GM12878 (cell line): ENCODE measurements at regions not wholly inside any gene's neighbourhood (a gene's known extent, or its start where the extent isn't known, plus 50 kb on each side); places are given as distances from the start of the nearest gene placed in this dataset.

Experiments used
- ATAC-seq: fragments of 200-7000 bp; cut with Tn5 transposase; 3 replicates; pipeline ENCODE4 v1.9.1; 2020; ENCODE audit warnings: mild to moderate bottlenecking, moderate library complexity
- BruUV-seq: library from RNA; stranded (reverse); fragments of 400-500 nt; replicated peaks from 2 replicates; lab custom pipeline; 2021; lab: Mats Ljungman, UMichigan
- CTCF ChIA-PET: fragments of 300-600 bp; sonication (Branson Sonifier 250); formaldehyde crosslinking; extraction: SDS; loops from one replicate; lab custom pipeline; 2021; ENCODE audit warnings: inconsistent platforms; lab: Yijun Ruan, JAX
- POLR2A ChIA-PET: fragments of 350-600 bp; formaldehyde crosslinking; extraction: SDS; loops from one replicate; lab custom pipeline; 2021; ENCODE audit warnings: inconsistent platforms; lab: Charles Lee
- RAD21 ChIA-PET: fragments of 300-600 bp; sonication (Branson Sonifier 250); formaldehyde crosslinking; loops from one replicate; lab custom pipeline; 2023; ENCODE audit warnings: antibody characterized with exemption; ENCODE audit not compliant: unreplicated experiment; lab: Charles Lee
- SMC1A ChIA-PET: fragments of 300-600 bp; sonication (Branson Sonifier 250); formaldehyde crosslinking; loops from one replicate; lab custom pipeline; 2023; ENCODE audit not compliant: unreplicated experiment, uncharacterized antibody; lab: Charles Lee
- DNase-seq: peaks from one replicate; pipeline ENCODE4 v3.0.0-alpha.2; 2011; ENCODE audit warnings: low read depth, low spot score
- FAIRE-seq: peaks from 3 replicates; lab custom pipeline; 2011; peaks lifted over from hg19 to GRCh38; lab: Jason Lieb, UNC
- H2AFZ ChIP-seq: 2 replicates; pipeline ENCODE4 v1.6.0; 2011; ENCODE audit warnings: low read depth, low read length, control low read depth; ENCODE audit not compliant: control insufficient read depth
- H3K27ac ChIP-seq: 2 replicates; pipeline ENCODE4 v1.5.1; 2011; ENCODE audit warnings: control low read depth; ENCODE audit not compliant: control insufficient read depth, insufficient read depth
- H3K27me3 ChIP-seq, 2 experiments: replicated peaks in 1 of 2; 2 replicates each; pipeline versions ENCODE4 v1.6.0 to v1.6.1; 2011; ENCODE audit warnings: low read length in 1 of 2; ENCODE audit not compliant: control insufficient read depth in 2 of 2, insufficient read depth in 2 of 2
- H3K36me3 ChIP-seq, 2 experiments: 2 replicates each; pipeline ENCODE4 v1.5.1; 2011; ENCODE audit warnings: low read length in 1 of 2; ENCODE audit not compliant: control insufficient read depth in 2 of 2, insufficient read depth in 2 of 2
- H3K4me1 ChIP-seq: 2 replicates; pipeline ENCODE4 v1.6.1; 2011; ENCODE audit warnings: mild to moderate bottlenecking, low read length, moderate library complexity, mixed read lengths; ENCODE audit not compliant: control insufficient read depth, insufficient read depth
- H3K4me2 ChIP-seq: 2 replicates; pipeline ENCODE4 v1.6.0; 2011; ENCODE audit warnings: control low read depth; ENCODE audit not compliant: control insufficient read depth, insufficient read depth
- H3K4me3 ChIP-seq: fragments of 200-600 bp; sonication (generic); 2 replicates; pipeline ENCODE4 v1.5.1; 2016
- H3K79me2 ChIP-seq: 2 replicates; pipeline ENCODE4 v1.6.0; 2011; ENCODE audit warnings: low read length; ENCODE audit not compliant: control insufficient read depth, insufficient read depth
- H3K9ac ChIP-seq: 2 replicates; pipeline ENCODE4 v1.8.0; 2011; ENCODE audit warnings: low read length, control low read depth, mixed read lengths; ENCODE audit not compliant: control insufficient read depth, insufficient read depth
- H3K9me3 ChIP-seq: replicated peaks from 3 replicates; pipeline ENCODE4 v1.5.1; 2011; ENCODE audit warnings: mild to moderate bottlenecking, low read length; ENCODE audit not compliant: control insufficient read depth, insufficient read depth
- H4K20me1 ChIP-seq: 2 replicates; pipeline ENCODE4 v1.6.0; 2011; ENCODE audit not compliant: control insufficient read depth, insufficient read depth
- BHLHE40 ChIP-seq, 2 experiments: fragments of 450-650 bp in 1 of 2; IDR thresholded peaks; 2 replicates each; pipeline ENCODE4 v1.6.1; 2011 to 2017; ENCODE audit warnings: low read depth in 2 of 2, borderline replicate concordance in 1 of 2, improper control_type of control experiment in 1 of 2, low read length in 1 of 2, mild to moderate bottlenecking in 1 of 2
- BMI1 ChIP-seq: fragments of 450-650 bp; IDR thresholded peaks from 2 replicates; pipeline ENCODE4 v1.6.1; 2016; ENCODE audit warnings: mild to moderate bottlenecking, moderate library complexity, borderline replicate concordance
- CBX5 ChIP-seq: sonication (generic); IDR thresholded peaks from 2 replicates; pipeline ENCODE4 v1.6.1; 2016; ENCODE audit warnings: low read depth, moderate library complexity, mild to moderate bottlenecking, inconsistent platforms
- IRF4 ChIP-seq: IDR thresholded peaks from 2 replicates; pipeline ENCODE4 v1.6.1; 2011; ENCODE audit warnings: low read depth, low read length
- IRF5 ChIP-seq: fragments of 450-650 bp; IDR thresholded peaks from 2 replicates; pipeline ENCODE4 v1.6.1; 2017; ENCODE audit warnings: borderline replicate concordance
- RAD21 ChIP-seq: IDR thresholded peaks from 2 replicates; pipeline ENCODE4 v1.6.1; 2011; ENCODE audit warnings: mild to moderate bottlenecking, low read depth, low read length, moderate library complexity; ENCODE audit not compliant: insufficient read depth
- RBBP5 ChIP-seq: fragments of 200-600 bp; sonication (generic); conservative IDR thresholded peaks from 2 replicates; pipeline ENCODE4 v1.6.1; 2016
- SMC3 ChIP-seq: IDR thresholded peaks from 2 replicates; pipeline ENCODE4 v1.6.1; 2011; ENCODE audit warnings: low read length, improper control_type of control experiment, borderline replicate concordance
- SPI1 ChIP-seq: IDR thresholded peaks from 2 replicates; pipeline ENCODE4 v1.6.1; 2011; ENCODE audit warnings: low read depth, mild to moderate bottlenecking, low read length, moderate library complexity, borderline replicate concordance; ENCODE audit not compliant: insufficient read depth
- TCF3 ChIP-seq: IDR thresholded peaks from 2 replicates; pipeline ENCODE4 v1.6.1; 2012; ENCODE audit warnings: low read depth, mild to moderate bottlenecking, low read length, borderline replicate concordance; ENCODE audit not compliant: insufficient read depth
- ZNF24 ChIP-seq: fragments of 450-650 bp; IDR thresholded peaks from 2 replicates; pipeline ENCODE4 v1.6.1; 2017; ENCODE audit warnings: antibody characterized with exemption, mild to moderate bottlenecking
- WGBS: methylation state at CpG from one replicate; pipeline ENCODE4 v1.1.6; 2016; ENCODE audit warnings: low lambda C conversion rate; ENCODE audit not compliant: insufficient replicate concordance, insufficient coverage; ENCODE audit errors: missing lambda C conversion rate; 5-methylcytosine and 5-hydroxymethylcytosine counted together
- in situ Hi-C: fragments of 300-500 bp; cut with MboI; formaldehyde crosslinking; loops from 9 replicates; pipeline ENCODE4 v1.14.3; 2018; ENCODE audit warnings: mixed read lengths
- intact Hi-C: fragments of 100-400 bp; cut with micrococcal nuclease; formaldehyde crosslinking; loops from one replicate; pipeline ENCODE4 v1.14.2; 2022; ENCODE audit not compliant: unreplicated experiment
- TF ChIP-seq, protein P1 (sequence below), 3 experiments: IDR thresholded peaks in 2 of 3; conservative IDR thresholded peaks in 1 of 3; 2 replicates each; pipeline ENCODE4 v1.5.1; 2011; ENCODE audit warnings: low read depth in 3 of 3, low read length in 3 of 3, mild to moderate bottlenecking in 3 of 3, control low read depth in 2 of 3, moderate library complexity in 2 of 3, inconsistent platforms in 1 of 3, mixed read lengths in 1 of 3; ENCODE audit not compliant: control insufficient read depth in 2 of 3, insufficient read depth in 1 of 3; ENCODE audit errors: extremely low read depth in 1 of 3
- TF ChIP-seq, protein P2 (sequence below): fragments of 450-650 bp; IDR thresholded peaks from 2 replicates; pipeline ENCODE4 v1.6.1; 2016; ENCODE audit warnings: mild to moderate bottlenecking, moderate library complexity, borderline replicate concordance

DNA sequence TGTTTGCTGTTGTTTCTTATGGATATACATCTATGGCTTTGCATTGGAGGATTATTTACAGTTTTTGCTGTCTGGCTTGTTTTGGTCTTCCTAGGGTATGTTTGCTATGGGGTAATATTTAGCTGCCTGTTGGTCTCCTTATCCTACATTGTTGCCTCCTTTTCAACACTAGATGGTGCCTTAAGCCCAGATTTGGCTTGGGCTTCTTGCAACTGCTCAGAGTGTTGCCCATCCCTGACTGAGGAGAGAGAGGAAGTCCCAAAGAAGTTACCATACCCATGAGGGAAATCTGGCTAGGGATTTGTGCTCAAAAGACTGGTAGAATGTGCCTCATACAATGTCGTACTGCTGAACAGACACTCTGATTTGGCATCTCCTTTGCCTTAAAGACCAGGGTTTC, 94.6 kb upstream of the MUCL1 start:
- DNase-seq: peak; percentile 7
- H4K20me1 ChIP-seq: no peaks in the 10 kb centered on the region
- CTCF ChIA-PET: interaction anchor here (0.6 to 3.2 kb wide), 19 partner anchors 10 to 391 kb away, joined by 3 to 30 read pairs (median 4); no protein-coding TSS in a partner anchor
- peak; percentile 86 for ATAC-seq
- no peaks in the 10 kb centered on the region for H3K4me1 ChIP-seq
- BruUV-seq: no TSS peak
- H2AFZ ChIP-seq: no peak overlapping the region
- SMC1A ChIA-PET: interaction anchor here (0.9 to 2.5 kb wide), 12 partner anchors 10 to 315 kb away, joined by 3 to 22 read pairs (median 5); partner anchors contain the start of gene MUCL1
- in situ Hi-C loops: loop anchor here (5.0 kb wide), 1 partner anchor 303 kb away; no protein-coding TSS in a partner anchor
- no peaks in the 10 kb centered on the region for H3K79me2 ChIP-seq
- FAIRE-seq: no peak
- RAD21 ChIA-PET: interaction anchor here (1.0 to 3.6 kb wide), 10 partner anchors 8 to 383 kb away, joined by 3 to 22 read pairs (median 5); no protein-coding TSS in a partner anchor
- no peak for TF ChIP-seq IRF5
- TF ChIP-seq, protein P1, sequence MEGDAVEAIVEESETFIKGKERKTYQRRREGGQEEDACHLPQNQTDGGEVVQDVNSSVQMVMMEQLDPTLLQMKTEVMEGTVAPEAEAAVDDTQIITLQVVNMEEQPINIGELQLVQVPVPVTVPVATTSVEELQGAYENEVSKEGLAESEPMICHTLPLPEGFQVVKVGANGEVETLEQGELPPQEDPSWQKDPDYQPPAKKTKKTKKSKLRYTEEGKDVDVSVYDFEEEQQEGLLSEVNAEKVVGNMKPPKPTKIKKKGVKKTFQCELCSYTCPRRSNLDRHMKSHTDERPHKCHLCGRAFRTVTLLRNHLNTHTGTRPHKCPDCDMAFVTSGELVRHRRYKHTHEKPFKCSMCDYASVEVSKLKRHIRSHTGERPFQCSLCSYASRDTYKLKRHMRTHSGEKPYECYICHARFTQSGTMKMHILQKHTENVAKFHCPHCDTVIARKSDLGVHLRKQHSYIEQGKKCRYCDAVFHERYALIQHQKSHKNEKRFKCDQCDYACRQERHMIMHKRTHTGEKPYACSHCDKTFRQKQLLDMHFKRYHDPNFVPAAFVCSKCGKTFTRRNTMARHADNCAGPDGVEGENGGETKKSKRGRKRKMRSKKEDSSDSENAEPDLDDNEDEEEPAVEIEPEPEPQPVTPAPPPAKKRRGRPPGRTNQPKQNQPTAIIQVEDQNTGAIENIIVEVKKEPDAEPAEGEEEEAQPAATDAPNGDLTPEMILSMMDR (IDR thresholded peaks at IDR 0.05 in 2 of 3, conservative IDR thresholded peaks at IDR 0.05 in 1 of 3; ENCODE audit: control insufficient read depth in 2 of 3, extremely low read depth in 1 of 3, insufficient read depth in 1 of 3, low read depth in 3 of 3, low read length in 3 of 3): peak; percentile 34 to 48 (median 39); a peak in 5 of 6 replicates
- TF ChIP-seq IRF4: no peak
- peak; percentile 60; the same call in 1 of the 2 replicates for TF ChIP-seq SMC3
- no peak for TF ChIP-seq RBBP5
- no peak for TF ChIP-seq CBX5
- TF ChIP-seq SPI1: peak; percentile 29; the same call in 1 of the 2 replicates
- no peak for TF ChIP-seq TCF3
- TF ChIP-seq RAD21: peak; percentile 72
- TF ChIP-seq BHLHE40 (IDR thresholded peaks at IDR 0.05; ENCODE audit: borderline replicate concordance in 1 of 2, low read depth in 2 of 2, low read length in 1 of 2): no peak
- TF ChIP-seq, protein P2, sequence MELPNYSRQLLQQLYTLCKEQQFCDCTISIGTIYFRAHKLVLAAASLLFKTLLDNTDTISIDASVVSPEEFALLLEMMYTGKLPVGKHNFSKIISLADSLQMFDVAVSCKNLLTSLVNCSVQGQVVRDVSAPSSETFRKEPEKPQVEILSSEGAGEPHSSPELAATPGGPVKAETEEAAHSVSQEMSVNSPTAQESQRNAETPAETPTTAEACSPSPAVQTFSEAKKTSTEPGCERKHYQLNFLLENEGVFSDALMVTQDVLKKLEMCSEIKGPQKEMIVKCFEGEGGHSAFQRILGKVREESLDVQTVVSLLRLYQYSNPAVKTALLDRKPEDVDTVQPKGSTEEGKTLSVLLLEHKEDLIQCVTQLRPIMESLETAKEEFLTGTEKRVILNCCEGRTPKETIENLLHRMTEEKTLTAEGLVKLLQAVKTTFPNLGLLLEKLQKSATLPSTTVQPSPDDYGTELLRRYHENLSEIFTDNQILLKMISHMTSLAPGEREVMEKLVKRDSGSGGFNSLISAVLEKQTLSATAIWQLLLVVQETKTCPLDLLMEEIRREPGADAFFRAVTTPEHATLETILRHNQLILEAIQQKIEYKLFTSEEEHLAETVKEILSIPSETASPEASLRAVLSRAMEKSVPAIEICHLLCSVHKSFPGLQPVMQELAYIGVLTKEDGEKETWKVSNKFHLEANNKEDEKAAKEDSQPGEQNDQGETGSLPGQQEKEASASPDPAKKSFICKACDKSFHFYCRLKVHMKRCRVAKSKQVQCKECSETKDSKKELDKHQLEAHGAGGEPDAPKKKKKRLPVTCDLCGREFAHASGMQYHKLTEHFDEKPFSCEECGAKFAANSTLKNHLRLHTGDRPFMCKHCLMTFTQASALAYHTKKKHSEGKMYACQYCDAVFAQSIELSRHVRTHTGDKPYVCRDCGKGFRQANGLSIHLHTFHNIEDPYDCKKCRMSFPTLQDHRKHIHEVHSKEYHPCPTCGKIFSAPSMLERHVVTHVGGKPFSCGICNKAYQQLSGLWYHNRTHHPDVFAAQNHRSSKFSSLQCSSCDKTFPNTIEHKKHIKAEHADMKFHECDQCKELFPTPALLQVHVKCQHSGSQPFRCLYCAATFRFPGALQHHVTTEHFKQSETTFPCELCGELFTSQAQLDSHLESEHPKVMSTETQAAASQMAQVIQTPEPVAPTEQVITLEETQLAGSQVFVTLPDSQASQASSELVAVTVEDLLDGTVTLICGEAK: no peak
- TF ChIP-seq BMI1: no peak
- TF ChIP-seq ZNF24: no peak
- POLR2A ChIA-PET: no interaction called here
- no peak overlapping the region for H3K9ac ChIP-seq
- WGBS: 25% methylated on average over 1 of the region's 1 CpG
- no peaks in the 10 kb centered on the region; the same call in 2 of the 3 replicates for H3K9me3 ChIP-seq
- intact Hi-C loops: no loop called here
- H3K4me2 ChIP-seq: no peak overlapping the region
- H3K4me3 ChIP-seq: no peak overlapping the region
- no peak overlapping the region for H3K27ac ChIP-seq
- no peaks in the 10 kb centered on the region for H3K27me3 ChIP-seq
- no peaks in the 10 kb centered on the region for H3K36me3 ChIP-seq
